Activated T-cell treated with anti-CD3 and anti-CD28 coated beads, Interleukin-2, amount 50 U/mL, for 4 hours (primary cell): ENCODE measurements at regions not wholly inside any gene's neighbourhood (a gene's known extent, or its start where the extent isn't known, plus 50 kb on each side); places are given as distances from the start of the nearest gene placed in this dataset.

ENCODE experiments used
- ATAC-seq, 2 donors: fragments of 200-7000 bp; cut with Tn5 transposase; one replicate each; pipeline ENCODE4 v1.10.0; 2021
- DNase-seq: peaks from one replicate; pipeline ENCODE4 v3.0.0-alpha.2; 2020
- H3K27me3 Mint-ChIP-seq: one replicate; pipeline ENCODE4 v1.8.0; 2021; ENCODE audit warnings: low read depth, mixed read lengths
- H3K36me3 Mint-ChIP-seq: one replicate; pipeline ENCODE4 v1.8.0; 2022; ENCODE audit warnings: mixed read lengths; ENCODE audit not compliant: insufficient read depth
- H3K4me1 Mint-ChIP-seq: one replicate; pipeline ENCODE4 v1.8.0; 2021; ENCODE audit warnings: low read depth, mixed read lengths
- H3K4me3 Mint-ChIP-seq: one replicate; pipeline ENCODE4 v1.8.0; 2021; ENCODE audit warnings: mild to moderate bottlenecking, moderate library complexity, mixed read lengths
- H3K9me3 Mint-ChIP-seq: one replicate; pipeline ENCODE4 v1.8.0; 2021; ENCODE audit warnings: mixed read lengths

GRCh38 chr18:68623342-68623741 is 91.6 kb downstream of the TMX3 start:
- Mint-ChIP-seq H3K4me3 (no peak overlapping the region), H3K27me3 (no peaks in the 10 kb centered on the region), H3K36me3 (no peaks in the 10 kb centered on the region), H3K9me3 (no peaks in the 10 kb centered on the region), H3K4me1 (no peaks in the 10 kb centered on the region)
- no peak for DNase-seq
- ATAC-seq, result peak in 1 of 2 donors; percentile 27

- no peak for DNase-seq
- H3K36me3 Mint-ChIP-seq, result no peaks in the 10 kb centered on the region
- no peak for ATAC-seq
- H3K4me1 Mint-ChIP-seq, result no peaks in the 10 kb centered on the region
- no peak overlapping the region for H3K4me3 Mint-ChIP-seq
- H3K27me3 Mint-ChIP-seq, result peaks cover 10% of the 10 kb centered on the region
- no peaks in the 10 kb centered on the region for H3K9me3 Mint-ChIP-seq
Observed at GRCh38 chr18:68611311-68611710, 103.6 kb downstream of the TMX3 start.

- Mint-ChIP-seq H3K36me3 (no peaks in the 10 kb centered on the region), H3K4me3 (no peak overlapping the region), H3K4me1 (no peaks in the 10 kb centered on the region), H3K27me3 (peaks cover 12% of the 10 kb centered on the region), H3K9me3 (no peaks in the 10 kb centered on the region)
- ATAC-seq, result no peak
- no peak for DNase-seq
Observed at GRCh38 chr18:68608851-68609490, 105.9 kb downstream of the TMX3 start.

- DNase-seq (no peak), ATAC-seq (no peak)
- Mint-ChIP-seq H3K4me1 (no peaks in the 10 kb centered on the region), H3K4me3 (no peak overlapping the region), H3K27me3 (peaks cover 11% of the 10 kb centered on the region), H3K9me3 (no peaks in the 10 kb centered on the region), H3K36me3 (no peaks in the 10 kb centered on the region)
Observed at GRCh38 chr18:68607852-68608251, 107.1 kb downstream of the TMX3 start.

- Mint-ChIP-seq H3K27me3 (peaks cover 2% of the 10 kb centered on the region), H3K4me3 (no peak overlapping the region), H3K36me3 (no peaks in the 10 kb centered on the region), H3K4me1 (no peaks in the 10 kb centered on the region), H3K9me3 (no peaks in the 10 kb centered on the region)
- ATAC-seq (no peak), DNase-seq (no peak)
Observed at GRCh38 chr18:68604256-68604655, 110.7 kb downstream of the TMX3 start.

- ATAC-seq, result no peak
- Mint-ChIP-seq H3K36me3 (no peaks in the 10 kb centered on the region), H3K4me3 (no peak overlapping the region), H3K4me1 (no peaks in the 10 kb centered on the region), H3K27me3 (no peaks in the 10 kb centered on the region), H3K9me3 (no peaks in the 10 kb centered on the region)
- DNase-seq, result no peak
Observed at GRCh38 chr18:68596016-68596415, 118.9 kb downstream of the TMX3 start.

GRCh38 chr18:68588169-68588568 is 126.7 kb downstream of the TMX3 start:
- DNase-seq (no peak), ATAC-seq (no peak)
- peaks cover 5% of the 10 kb centered on the region for H3K27me3 Mint-ChIP-seq
- H3K4me3 Mint-ChIP-seq, result no peak overlapping the region
- H3K9me3 Mint-ChIP-seq, result no peaks in the 10 kb centered on the region
- no peaks in the 10 kb centered on the region for H3K36me3 Mint-ChIP-seq
- no peaks in the 10 kb centered on the region for H3K4me1 Mint-ChIP-seq

GRCh38 chr18:68583685-68584084 is 131.2 kb downstream of the TMX3 start:
- no peak for ATAC-seq
- Mint-ChIP-seq H3K9me3 (no peaks in the 10 kb centered on the region), H3K36me3 (no peaks in the 10 kb centered on the region), H3K27me3 (peaks cover 2% of the 10 kb centered on the region), H3K4me1 (no peaks in the 10 kb centered on the region), H3K4me3 (no peak overlapping the region)
- no peak for DNase-seq

GRCh38 chr18:68574311-68574710 is 140.6 kb downstream of the TMX3 start:
- Mint-ChIP-seq H3K27me3 (no peaks in the 10 kb centered on the region), H3K9me3 (peaks cover 5% of the 10 kb centered on the region), H3K4me3 (no peak overlapping the region), H3K4me1 (no peaks in the 10 kb centered on the region), H3K36me3 (no peaks in the 10 kb centered on the region)
- DNase-seq (no peak), ATAC-seq (no peak)

- ATAC-seq (no peak), DNase-seq (no peak)
- H3K36me3 Mint-ChIP-seq, result no peaks in the 10 kb centered on the region
- H3K9me3 Mint-ChIP-seq, result peaks cover 5% of the 10 kb centered on the region
- no peak overlapping the region for H3K4me3 Mint-ChIP-seq
- H3K4me1 Mint-ChIP-seq, result no peaks in the 10 kb centered on the region
- H3K27me3 Mint-ChIP-seq, result no peaks in the 10 kb centered on the region
Observed at GRCh38 chr18:68569936-68570335, 145.0 kb downstream of the TMX3 start.

- no peaks in the 10 kb centered on the region for H3K36me3 Mint-ChIP-seq
- H3K9me3 Mint-ChIP-seq, result peaks cover 5% of the 10 kb centered on the region
- H3K27me3 Mint-ChIP-seq, result no peaks in the 10 kb centered on the region
- ATAC-seq (no peak), DNase-seq (no peak)
- H3K4me3 Mint-ChIP-seq, result no peak overlapping the region
- H3K4me1 Mint-ChIP-seq, result no peaks in the 10 kb centered on the region
Observed at GRCh38 chr18:68568364-68569155, 146.3 kb downstream of the TMX3 start.

GRCh38 chr18:68566991-68567390 is 147.9 kb downstream of the TMX3 start:
- H3K4me1 Mint-ChIP-seq, result no peaks in the 10 kb centered on the region
- H3K36me3 Mint-ChIP-seq, result no peaks in the 10 kb centered on the region
- peaks cover 2% of the 10 kb centered on the region for H3K9me3 Mint-ChIP-seq
- no peak overlapping the region for H3K4me3 Mint-ChIP-seq
- ATAC-seq (no peak), DNase-seq (no peak)
- no peaks in the 10 kb centered on the region for H3K27me3 Mint-ChIP-seq

- Mint-ChIP-seq H3K36me3 (no peaks in the 10 kb centered on the region), H3K4me3 (no peak overlapping the region), H3K27me3 (no peaks in the 10 kb centered on the region), H3K9me3 (no peaks in the 10 kb centered on the region), H3K4me1 (no peaks in the 10 kb centered on the region)
- DNase-seq (no peak), ATAC-seq (no peak)
Observed at GRCh38 chr18:68564961-68565360, 149.9 kb downstream of the TMX3 start.

- ATAC-seq (no peak), DNase-seq (no peak)
- no peaks in the 10 kb centered on the region for H3K9me3 Mint-ChIP-seq
- H3K27me3 Mint-ChIP-seq, result no peaks in the 10 kb centered on the region
- no peak overlapping the region for H3K4me3 Mint-ChIP-seq
- H3K4me1 Mint-ChIP-seq, result no peaks in the 10 kb centered on the region
- no peaks in the 10 kb centered on the region for H3K36me3 Mint-ChIP-seq
Observed at GRCh38 chr18:68564351-68564750, 150.6 kb downstream of the TMX3 start.

GRCh38 chr18:68560128-68560527 is 154.8 kb downstream of the TMX3 start:
- Mint-ChIP-seq H3K4me1 (no peaks in the 10 kb centered on the region), H3K36me3 (no peaks in the 10 kb centered on the region), H3K9me3 (no peaks in the 10 kb centered on the region), H3K4me3 (no peak overlapping the region), H3K27me3 (no peaks in the 10 kb centered on the region)
- no peak for DNase-seq
- no peak for ATAC-seq
